ENCODE measurements at regions not wholly inside any gene's neighbourhood (a gene's known extent, or its start where the extent isn't known, plus 50 kb on each side); places are given as distances from the start of the nearest gene placed in this dataset.

- TF ChIP-seq, protein P1, sequence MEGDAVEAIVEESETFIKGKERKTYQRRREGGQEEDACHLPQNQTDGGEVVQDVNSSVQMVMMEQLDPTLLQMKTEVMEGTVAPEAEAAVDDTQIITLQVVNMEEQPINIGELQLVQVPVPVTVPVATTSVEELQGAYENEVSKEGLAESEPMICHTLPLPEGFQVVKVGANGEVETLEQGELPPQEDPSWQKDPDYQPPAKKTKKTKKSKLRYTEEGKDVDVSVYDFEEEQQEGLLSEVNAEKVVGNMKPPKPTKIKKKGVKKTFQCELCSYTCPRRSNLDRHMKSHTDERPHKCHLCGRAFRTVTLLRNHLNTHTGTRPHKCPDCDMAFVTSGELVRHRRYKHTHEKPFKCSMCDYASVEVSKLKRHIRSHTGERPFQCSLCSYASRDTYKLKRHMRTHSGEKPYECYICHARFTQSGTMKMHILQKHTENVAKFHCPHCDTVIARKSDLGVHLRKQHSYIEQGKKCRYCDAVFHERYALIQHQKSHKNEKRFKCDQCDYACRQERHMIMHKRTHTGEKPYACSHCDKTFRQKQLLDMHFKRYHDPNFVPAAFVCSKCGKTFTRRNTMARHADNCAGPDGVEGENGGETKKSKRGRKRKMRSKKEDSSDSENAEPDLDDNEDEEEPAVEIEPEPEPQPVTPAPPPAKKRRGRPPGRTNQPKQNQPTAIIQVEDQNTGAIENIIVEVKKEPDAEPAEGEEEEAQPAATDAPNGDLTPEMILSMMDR (IDR thresholded peaks at IDR 0.05), result no peak
- no peak for TF ChIP-seq POLR2A (IDR thresholded peaks at IDR 0.05)
Measured at GRCh38 chr5:125597338-125597737, 825.9 kb upstream of the GRAMD2B start.
